ENCODE measurements at regions not wholly inside any gene's neighbourhood (a gene's known extent, or its start where the extent isn't known, plus 50 kb on each side); places are given as distances from the start of the nearest gene placed in this dataset.

DNA sequence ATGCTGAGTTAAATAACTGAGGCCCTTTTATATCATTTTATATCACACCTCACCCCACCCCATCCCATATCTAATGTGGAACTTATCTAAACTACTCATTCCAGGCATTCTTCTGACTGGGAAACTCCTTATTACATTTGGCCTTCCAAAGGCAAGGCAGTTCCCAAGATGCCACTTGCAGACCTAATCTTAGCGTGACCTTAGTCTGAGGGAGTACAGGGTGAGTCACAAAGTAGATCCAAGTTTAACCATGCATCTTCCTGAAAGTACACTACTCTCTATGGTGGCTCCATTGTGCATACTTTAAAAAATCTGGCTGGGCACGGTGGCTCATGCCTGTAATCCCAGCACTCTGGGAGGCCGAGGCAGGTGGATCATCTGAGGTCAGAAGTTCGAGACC, 353.6 kb upstream of the C1orf87 start:
- DNase-seq (ENCODE audit: low read depth, low spot score): no peak
- H3K27ac ChIP-seq: no peak overlapping the region

DNA sequence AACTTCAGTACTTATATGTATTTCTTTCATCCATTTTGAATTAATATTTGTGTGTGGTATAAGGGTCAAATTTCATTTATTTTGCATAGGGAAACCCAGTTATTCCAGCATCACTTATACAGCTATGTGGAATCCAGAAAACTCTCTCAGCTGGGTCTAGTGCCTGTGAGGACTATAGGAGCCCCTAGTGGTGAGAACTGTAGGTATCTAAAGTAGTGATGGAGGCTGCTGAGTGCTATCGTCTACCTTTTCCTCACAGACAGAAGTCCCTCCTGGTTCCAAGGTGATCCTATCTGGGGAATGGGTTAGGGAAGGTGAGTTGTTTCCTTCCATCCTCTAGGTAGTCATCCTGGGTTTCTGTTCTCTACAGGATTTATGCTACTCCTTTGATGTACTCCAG, 352.0 kb upstream of the C1orf87 start:
- no peak overlapping the region for H3K27ac ChIP-seq
- no peak for DNase-seq (ENCODE audit: low read depth, low spot score)

DNA sequence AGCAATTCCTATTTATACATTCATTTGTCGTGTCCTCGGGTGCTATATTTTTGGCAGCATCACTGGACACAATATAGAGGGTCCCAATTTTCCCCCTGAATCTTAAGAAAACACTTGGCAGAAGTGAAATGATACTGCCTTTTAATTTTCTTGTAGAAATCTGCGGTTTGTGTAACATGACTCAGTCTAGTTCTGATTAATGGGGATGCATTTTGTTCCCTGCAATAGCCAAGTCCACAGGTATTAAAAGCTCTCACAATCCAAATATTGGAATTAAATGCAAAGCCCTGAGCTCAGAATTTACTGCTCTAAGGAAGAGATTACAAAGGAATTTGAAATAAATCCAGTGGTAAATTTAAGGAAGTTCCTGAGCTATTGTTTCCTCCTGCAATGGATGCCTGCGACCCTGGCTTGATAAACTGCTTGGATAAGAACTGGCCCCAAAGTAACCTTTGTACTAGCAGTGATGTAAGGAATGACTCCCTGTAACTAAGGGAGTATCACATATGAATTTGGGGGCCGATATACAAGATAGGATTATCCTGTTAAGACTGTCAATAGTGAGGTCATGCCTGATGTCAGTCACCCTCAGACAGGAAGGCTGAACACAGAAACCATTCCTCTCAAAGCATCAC, 349.7 kb upstream of the C1orf87 start:
- H3K27ac ChIP-seq: no peak overlapping the region
- no peak for DNase-seq (ENCODE audit: low read depth, low spot score)

DNA sequence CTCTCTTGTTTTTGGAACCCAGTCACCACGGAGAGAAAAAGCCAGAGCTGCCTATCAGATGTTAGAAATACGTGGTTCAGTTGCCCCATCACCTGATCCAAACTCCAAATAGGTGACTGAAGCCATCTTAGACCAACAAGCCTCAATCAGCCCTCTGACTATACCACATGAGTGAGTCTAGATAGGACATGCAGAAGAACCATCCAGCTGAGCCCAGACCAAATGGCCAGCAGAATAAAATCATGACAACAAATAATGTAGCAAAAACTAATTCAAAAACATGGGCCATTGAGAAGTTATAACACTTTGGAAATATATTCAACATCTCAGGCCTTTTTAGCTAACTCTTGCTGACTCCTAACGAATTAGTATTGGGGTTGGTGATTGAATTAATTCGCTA, 348.4 kb upstream of the C1orf87 start:
- DNase-seq (ENCODE audit: low read depth, low spot score): no peak
- H3K27ac ChIP-seq: no peak overlapping the region

DNA sequence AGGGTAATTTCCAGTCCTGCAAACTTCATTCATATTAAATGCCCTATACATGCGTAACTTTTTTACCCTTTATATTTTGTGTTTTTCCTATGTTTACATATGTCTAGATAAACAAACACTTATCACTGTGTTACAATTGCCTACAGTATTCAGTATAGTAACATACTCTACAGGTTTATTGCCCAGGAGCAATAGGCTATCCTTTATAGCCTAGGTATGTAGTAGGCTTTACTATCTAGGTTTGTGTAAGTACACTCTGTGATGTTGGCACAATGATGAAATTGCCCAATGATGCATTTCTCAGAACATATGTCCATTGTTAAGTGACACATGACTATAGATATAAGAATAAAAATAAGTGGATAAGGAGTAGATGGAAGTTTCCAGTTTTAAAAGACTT, 345.5 kb upstream of the C1orf87 start:
- H3K27ac ChIP-seq: no peak overlapping the region
- DNase-seq (ENCODE audit: low read depth, low spot score): no peak

DNA sequence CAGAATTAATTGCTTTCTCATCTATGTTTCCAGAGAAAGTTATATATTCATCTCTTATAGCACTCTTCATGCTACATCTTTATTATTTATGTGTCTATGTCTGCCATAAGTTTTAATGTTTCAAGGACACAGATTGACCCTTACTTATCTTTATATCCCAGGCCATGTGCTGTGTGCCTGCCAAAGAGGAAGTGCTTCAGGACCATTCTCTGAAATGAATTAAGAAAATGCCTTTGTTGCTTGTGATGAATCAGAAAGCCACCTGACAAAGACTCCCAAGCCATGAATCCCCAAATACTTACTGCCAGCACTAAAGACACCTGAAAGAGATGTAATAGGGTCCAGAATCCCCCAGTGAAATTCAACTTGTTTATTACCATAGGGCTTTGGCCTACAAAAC, 342.1 kb upstream of the C1orf87 start:
- DNase-seq (ENCODE audit: low read depth, low spot score): no peak
- H3K27ac ChIP-seq: no peak overlapping the region

DNA sequence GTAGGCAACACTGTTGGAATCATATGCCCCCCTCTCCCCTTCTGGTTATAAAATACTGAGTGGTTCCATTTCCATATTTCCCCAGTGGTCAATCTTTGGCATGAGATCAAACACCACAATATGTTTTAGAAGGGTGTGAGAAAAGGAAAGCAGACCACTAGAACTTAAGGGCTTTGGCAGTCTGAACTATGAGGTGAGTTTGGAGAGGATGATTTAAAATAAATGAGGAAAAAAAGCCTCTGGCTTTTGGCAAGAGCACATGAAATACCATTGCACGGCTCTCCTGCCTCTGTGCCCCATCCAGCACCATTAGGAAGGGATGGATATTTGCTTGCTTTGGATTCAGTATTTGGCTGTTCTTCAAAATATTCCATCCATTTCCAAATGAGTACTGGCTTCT, 339.5 kb upstream of the C1orf87 start:
- H3K27ac ChIP-seq: no peak overlapping the region
- no peak for DNase-seq (ENCODE audit: low read depth, low spot score)

DNA sequence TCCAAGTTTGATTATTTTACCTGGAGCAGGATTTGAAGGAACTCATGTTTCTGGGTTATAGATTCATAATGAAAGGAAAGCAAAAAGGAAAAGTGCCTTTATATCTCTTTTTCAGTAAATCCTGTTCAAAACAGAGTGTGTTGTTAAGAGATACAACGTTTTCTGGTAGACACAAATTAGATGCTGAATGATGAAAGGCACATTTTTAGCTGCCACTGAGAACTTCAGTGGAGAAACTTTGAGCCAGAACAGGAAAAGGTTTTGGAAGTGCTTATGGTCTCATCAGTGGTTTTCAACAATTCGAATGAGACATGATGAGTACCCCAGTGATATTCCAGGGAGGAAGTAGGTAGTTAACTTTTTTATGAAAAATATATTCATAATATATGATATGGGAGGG, 338.0 kb upstream of the C1orf87 start:
- DNase-seq (ENCODE audit: low read depth, low spot score): no peak
- H3K27ac ChIP-seq: no peak overlapping the region

DNA sequence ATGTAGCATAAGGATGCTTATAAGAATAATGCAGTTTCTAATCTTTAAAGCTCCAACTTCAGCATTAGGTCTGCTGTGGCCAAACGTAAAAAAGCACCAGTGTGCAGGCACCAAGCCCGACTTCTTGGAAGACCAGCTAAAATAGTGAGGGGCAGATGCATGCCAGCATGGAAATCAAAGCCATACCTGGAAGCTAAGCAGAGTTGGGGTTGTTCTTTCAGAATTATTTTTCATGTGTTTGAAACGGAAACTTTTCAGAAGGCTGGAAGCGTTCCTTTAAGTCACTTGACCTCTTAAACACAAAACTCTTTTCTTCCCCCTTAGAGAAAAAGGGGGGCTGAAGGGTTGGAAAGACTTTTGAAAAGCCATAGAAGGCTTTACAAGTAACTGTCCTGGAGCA, 329.2 kb upstream of the C1orf87 start:
- no peak for DNase-seq (ENCODE audit: low read depth, low spot score)
- no peak overlapping the region for H3K27ac ChIP-seq

DNA sequence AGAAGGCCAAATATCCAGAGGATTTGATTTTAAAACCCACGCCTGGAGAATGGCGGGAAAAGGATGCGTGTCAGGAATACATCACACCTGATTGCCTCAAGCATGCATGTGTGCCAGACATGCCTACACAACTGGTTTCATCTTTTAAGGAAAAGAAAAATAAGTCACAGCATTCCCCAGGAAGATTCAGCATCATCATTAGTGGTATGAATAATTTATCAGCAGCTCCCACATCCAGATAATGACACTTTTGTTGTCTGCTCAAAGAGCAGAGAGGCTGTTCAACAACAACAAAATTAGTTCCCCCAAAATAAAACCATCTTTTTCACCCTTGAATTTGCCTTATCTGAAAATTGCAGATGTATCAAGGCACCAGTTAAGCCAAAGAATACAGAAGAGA, 328.6 kb upstream of the C1orf87 start:
- no peak for DNase-seq (ENCODE audit: low read depth, low spot score)
- no peak overlapping the region for H3K27ac ChIP-seq

DNA sequence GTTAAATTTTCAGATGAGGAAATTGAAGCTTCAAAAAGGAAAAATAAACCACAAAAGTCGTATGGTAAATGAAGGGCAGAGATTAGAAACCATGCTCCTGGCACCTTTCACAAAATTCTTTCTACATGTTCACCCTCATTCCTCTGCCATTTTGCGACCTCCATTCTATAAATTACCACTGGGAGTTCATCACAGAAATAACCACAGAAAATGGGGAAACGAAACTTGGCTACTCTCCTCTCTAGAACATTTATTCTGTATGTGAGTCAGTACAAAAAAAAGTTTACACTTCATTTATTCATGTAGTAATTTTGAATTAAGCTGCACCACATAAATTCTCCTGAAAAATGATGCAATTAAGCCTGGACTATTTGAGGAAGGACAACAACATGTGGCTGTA, 320.9 kb upstream of the C1orf87 start:
- no peak overlapping the region for H3K27ac ChIP-seq
- no peak for DNase-seq (ENCODE audit: low read depth, low spot score)

DNA sequence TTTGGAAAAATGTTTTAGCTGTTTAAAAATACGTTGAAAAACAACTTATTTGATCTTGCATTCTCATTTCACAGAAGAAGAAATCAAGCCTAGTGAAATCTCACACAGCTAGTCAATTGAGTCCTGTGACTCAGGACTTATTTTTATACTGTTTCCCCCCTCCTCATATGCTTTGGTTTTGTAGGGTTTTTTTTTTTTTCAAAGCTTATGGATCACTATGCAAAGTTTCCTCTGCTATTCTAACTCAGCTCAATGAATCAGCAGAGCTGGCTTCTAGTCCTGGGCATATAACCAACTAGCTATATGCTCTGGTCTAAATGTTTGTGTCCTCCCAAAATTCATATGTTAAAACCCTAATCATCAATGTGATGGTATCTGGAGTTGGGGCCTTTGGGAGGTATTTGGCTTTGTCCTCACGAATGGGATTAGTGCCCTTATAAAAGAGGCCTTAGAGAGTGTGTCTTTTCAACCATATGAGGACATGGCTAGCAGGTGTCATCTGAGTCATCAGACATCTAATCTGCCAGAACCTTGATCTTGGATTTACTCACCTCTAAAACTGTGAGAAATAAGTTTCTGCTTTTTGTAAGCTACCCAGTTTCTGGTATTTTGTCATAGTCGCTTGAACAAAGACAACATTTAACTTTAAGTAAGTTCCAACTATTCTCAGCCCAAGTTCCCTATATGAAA, 317.2 kb upstream of the C1orf87 start:
- H3K27ac ChIP-seq: no peak overlapping the region
- no peak for DNase-seq (ENCODE audit: low read depth, low spot score)

DNA sequence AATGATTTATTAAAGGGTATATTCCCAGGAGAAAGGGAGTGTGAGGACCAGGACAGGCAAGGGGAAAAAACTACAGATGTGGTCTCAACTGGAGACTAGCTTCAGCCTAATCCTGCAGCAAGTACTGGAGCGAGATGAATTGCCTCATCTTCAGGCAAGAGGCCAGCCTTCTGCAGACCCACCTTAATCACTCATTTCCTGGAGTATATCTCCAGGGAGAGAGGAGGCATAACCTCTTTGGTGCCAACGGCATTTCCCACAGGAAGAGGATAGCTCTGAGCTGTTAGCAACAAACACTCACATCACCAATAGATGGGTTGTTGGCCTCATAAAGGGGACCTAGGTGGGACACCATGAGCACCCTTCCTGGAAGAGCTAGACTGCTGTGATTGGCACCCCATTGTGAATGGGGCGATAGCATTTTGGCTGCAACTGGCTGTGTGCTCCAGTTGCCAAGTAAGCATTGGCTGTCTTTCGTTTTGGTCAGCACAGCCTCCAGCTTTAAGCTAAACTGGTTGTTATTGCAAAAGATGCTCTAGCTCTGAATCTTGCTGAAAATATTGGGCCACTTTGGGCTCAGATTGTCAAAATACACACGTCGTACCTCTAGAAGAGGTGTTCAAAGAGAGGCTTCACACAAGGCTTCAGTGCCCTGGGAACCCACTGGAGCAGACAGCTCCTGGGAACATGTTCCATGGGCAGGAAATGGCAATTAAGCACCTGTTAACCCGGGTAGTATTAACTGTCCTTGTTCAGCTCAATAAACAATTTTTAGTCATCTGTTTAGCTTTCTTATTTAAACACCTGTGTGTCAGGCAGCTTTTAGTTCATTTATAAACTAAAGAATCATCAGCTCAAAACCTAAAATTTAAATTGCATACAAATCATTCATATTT, 314.8 kb upstream of the C1orf87 start:
- DNase-seq (ENCODE audit: low read depth, low spot score): no peak
- no peak overlapping the region for H3K27ac ChIP-seq

DNA sequence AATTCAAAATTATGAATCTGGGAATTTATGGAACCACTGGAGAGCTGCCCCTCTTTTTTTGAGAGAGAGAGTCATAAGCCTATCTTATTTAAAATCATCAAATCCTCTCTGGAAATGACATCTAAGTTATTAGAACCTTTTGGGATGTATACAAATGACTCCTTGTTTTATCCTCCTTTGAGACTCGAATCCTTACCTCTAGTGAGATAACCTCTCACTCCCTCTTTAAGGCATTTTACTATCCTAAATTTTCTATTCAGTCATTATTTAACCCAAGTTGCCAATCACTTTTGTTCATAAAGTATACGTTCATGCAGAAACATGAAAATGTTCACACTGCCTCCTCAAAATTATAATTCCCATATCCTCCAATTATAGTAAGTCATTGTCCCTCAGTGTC, 313.6 kb upstream of the C1orf87 start:
- H3K27ac ChIP-seq: no peak overlapping the region
- DNase-seq (ENCODE audit: low read depth, low spot score): no peak

DNA sequence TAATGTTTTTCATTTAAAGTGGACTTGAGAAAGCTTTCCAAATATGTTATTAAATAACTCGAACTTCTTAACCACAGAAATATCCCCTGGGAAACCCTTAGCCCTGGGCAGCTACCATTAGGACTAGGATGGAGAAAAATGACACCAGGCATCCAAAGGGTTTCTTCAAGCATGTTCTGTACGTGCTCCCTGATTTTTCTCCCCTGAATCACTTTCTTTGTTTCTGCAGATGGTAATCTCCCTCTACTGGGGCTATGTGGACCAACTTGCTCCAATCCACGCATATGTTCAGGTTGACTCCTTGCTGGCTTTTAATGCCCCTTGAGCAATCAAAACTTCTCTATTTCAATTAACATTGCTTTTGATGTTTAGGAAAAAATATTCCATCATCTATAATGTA, 312.7 kb upstream of the C1orf87 start:
- no peak overlapping the region for H3K27ac ChIP-seq
- DNase-seq (ENCODE audit: low read depth, low spot score): no peak

DNA sequence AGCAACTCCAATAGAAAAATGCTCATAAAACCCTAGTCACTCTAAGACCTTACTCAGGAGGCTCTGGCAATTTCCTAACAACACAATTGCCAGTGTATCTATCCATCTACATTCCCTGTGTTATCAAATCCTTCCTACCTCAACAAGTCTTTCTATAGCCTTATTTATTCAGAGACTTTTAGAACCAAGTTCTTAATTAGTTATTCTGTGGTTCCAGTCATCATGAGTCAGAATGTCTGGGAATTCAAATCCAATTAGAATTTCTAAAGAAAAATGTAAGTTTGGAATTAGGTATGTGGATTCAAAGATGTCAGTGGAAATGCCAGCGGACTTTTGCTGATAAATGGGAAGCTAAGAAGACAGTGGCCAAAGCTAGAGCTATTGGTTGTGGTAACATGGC, 302.6 kb upstream of the C1orf87 start:
- DNase-seq (ENCODE audit: low read depth, low spot score): no peak
- no peak overlapping the region for H3K27ac ChIP-seq

DNA sequence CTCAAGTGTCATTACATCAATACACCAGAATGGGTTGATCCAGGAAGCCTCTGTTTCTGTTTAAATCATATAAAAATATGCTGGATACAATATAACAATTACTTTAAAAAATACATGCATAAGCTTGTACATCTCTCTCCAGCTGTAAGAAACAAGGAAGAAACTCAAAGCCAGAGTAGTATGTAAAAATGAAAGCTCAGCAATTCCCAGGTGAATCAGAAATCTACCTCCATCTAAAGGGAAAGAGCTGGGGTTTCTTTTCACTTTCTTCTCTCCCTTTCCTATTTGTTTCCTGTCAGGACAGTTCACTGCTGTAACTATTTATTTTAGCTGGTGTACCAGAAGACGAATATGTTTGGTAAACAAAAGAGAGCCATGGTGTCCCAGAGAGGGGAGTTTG, 301.0 kb upstream of the C1orf87 start:
- H3K27ac ChIP-seq: no peak overlapping the region
- no peak for DNase-seq (ENCODE audit: low read depth, low spot score)

DNA sequence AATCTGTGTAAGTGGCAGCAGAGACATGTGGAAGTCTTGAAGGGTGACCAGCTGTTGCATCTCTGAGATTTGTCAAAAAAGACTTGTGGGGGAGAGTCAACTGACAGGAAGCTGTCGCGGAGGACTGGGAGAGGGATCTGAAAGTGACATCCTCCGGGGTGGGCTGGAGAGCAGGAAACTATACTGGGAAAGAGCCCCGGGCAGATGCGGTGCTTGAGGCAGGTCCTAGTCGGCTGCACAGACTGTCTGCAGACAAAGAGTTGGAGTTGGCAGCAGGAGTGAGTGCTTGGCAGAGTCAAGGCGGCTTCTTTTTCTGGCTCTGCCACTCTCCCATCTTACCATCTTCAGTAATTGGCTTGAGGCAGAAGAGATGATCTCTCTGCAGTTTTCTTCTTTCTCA, 294.0 kb upstream of the C1orf87 start:
- no peak for DNase-seq (ENCODE audit: low read depth, low spot score)
- H3K27ac ChIP-seq: no peak overlapping the region

DNA sequence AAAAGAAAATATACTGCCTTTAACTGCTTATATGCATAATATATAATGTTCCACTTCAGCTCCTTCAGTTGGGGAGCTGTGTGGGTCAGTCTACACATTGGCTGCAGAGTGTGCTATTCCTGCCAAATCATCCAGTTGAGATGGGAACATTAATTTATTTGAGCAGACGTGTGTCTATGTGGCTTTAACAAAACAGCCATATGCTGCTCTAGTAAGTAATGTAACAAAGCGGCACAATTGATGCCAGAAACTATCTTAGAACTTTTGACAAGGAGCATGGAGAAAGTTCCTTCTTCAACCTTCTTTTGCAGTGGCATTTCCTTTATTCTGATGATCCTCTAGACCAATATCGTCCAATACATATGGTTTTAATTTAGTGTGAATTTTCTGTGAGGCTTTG, 285.9 kb upstream of the C1orf87 start:
- no peak overlapping the region for H3K27ac ChIP-seq
- DNase-seq (ENCODE audit: low read depth, low spot score): no peak

DNA sequence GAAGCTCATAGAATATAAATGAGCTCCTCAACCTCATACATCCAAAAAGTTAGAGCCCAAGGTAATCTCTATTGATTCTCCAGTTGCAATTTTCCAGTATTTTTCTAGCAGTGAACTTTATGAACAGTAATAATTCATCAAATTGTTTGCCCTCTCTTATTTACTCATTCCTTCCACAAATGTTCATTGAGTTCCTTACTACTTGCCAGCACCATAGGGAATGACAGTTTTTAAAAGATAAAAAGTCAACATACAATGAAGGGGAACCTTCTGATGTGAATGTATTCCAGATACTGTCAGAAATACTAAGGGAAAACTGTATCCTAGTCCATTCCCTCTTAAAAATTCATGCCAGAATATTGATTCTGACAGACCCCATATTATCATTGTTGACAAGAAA, 277.0 kb upstream of the C1orf87 start:
- no peak overlapping the region for H3K27ac ChIP-seq
- no peak for DNase-seq (ENCODE audit: low read depth, low spot score)

DNA sequence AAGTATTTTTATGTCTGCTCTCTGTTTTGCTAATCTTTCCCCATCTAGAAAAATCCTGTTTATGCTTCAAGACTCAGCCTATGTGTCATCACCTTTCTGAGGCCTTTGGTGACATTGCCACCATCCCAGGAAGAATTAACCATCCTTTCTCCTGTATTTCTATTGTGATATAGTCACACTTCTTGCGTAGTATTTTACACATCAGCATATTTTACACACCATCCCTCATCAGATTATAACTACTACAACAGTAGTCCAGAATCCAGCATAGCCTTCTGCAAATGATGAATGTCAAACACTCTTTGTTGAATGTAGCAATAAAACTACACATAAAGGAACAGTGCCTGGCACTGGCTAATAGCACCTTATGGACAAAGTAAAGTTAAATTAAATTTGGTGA, 275.3 kb upstream of the C1orf87 start:
- DNase-seq (ENCODE audit: low read depth, low spot score): no peak
- no peak overlapping the region for H3K27ac ChIP-seq

Data from epithelial cell of prostate (primary cell).